ENCODE measurements at regions not wholly inside any gene's neighbourhood (a gene's known extent, or its start where the extent isn't known, plus 50 kb on each side); places are given as distances from the start of the nearest gene placed in this dataset.
"Not testable (repeated sequence)": the region's sequence is repeated elsewhere in the genome, so short reads cannot be mapped to it uniquely, and the experiment has no call there.

GRCh38 chr5:82466986-82467561, 188.9 kb upstream of the RPS23 start:
- DNase-seq: no peak

- DNase-seq: no peak
These were observed 187.1 kb upstream of the RPS23 start for GRCh38 chr5:82465235-82465634.

- no peak for DNase-seq
These were observed 181.5 kb upstream of the RPS23 start for GRCh38 chr5:82459626-82460025.

GRCh38 chr5:82455317-82455716, 177.2 kb upstream of the RPS23 start:
- DNase-seq: not testable (repeated sequence)

- no peak for DNase-seq
These were observed 170.2 kb upstream of the RPS23 start for GRCh38 chr5:82448374-82448773.

GRCh38 chr5:82447913-82448312, 169.8 kb upstream of the RPS23 start:
- no peak for DNase-seq

GRCh38 chr5:82446809-82447208, 168.7 kb upstream of the RPS23 start:
- DNase-seq: no peak

- DNase-seq: no peak
These were observed 167.7 kb upstream of the RPS23 start for GRCh38 chr5:82445726-82446335.

- no peak for DNase-seq
These were observed 161.7 kb upstream of the RPS23 start for GRCh38 chr5:82439750-82440445.

- DNase-seq: not testable (repeated sequence)
These were observed 159.4 kb upstream of the RPS23 start for GRCh38 chr5:82437565-82437964.

GRCh38 chr5:82436291-82436690, 158.1 kb upstream of the RPS23 start:
- DNase-seq: no peak

- DNase-seq: not testable (repeated sequence)
These were observed 156.8 kb upstream of the RPS23 start for GRCh38 chr5:82434696-82435660.

GRCh38 chr5:82426464-82427154, 148.5 kb upstream of the RPS23 start:
- no peak for DNase-seq

- peak; percentile 41 for DNase-seq
These were observed 147.4 kb upstream of the RPS23 start for GRCh38 chr5:82425591-82425990.

- DNase-seq: no peak
These were observed 146.1 kb upstream of the RPS23 start for GRCh38 chr5:82424211-82424610.

GRCh38 chr5:82422751-82423181, 144.6 kb upstream of the RPS23 start:
- DNase-seq: peak; percentile 84

- no peak for DNase-seq
These were observed 144.0 kb upstream of the RPS23 start for GRCh38 chr5:82422001-82422740.

GRCh38 chr5:82421119-82421518, 143.0 kb upstream of the RPS23 start:
- DNase-seq: peak; percentile 90

- not testable (repeated sequence) for DNase-seq
These were observed 142.4 kb upstream of the RPS23 start for GRCh38 chr5:82420524-82420923.

GRCh38 chr5:82419559-82420332, 141.6 kb upstream of the RPS23 start:
- no peak for DNase-seq

- no peak for DNase-seq
These were observed 140.4 kb upstream of the RPS23 start for GRCh38 chr5:82418608-82418950.
